BE2C (cell line): ENCODE measurements at regions not wholly inside any gene's neighbourhood (a gene's known extent, or its start where the extent isn't known, plus 50 kb on each side); places are given as distances from the start of the nearest gene placed in this dataset.

Experiments used
- DNase-seq: peaks from one replicate; pipeline ENCODE4 v3.0.0-alpha.2; 2020
- H3K27me3 ChIP-seq: fragments of 250-450 bp; sonication (Bioruptor Pico); 2 replicates; pipeline ENCODE4 v1.5.1; 2020; ENCODE audit warnings: mild to moderate bottlenecking
- H3K36me3 ChIP-seq: fragments of 250-450 bp; sonication (Bioruptor Pico); 2 replicates; pipeline ENCODE4 v1.5.1; 2020; ENCODE audit warnings: mild to moderate bottlenecking
- H3K4me1 ChIP-seq: fragments of 250-450 bp; sonication (Bioruptor Pico); 2 replicates; pipeline ENCODE4 v1.5.1; 2020
- H3K4me3 ChIP-seq: 2 replicates; pipeline ENCODE4 v1.5.1; 2011; ENCODE audit warnings: low read depth, low read length
- H3K9me3 ChIP-seq: fragments of 250-450 bp; sonication (Bioruptor Pico); 2 replicates; pipeline ENCODE4 v1.5.1; 2020
- CTCF ChIP-seq: IDR thresholded peaks from 2 replicates; pipeline ENCODE4 v1.5.1; 2012; ENCODE audit warnings: mild to moderate bottlenecking, low read depth, low read length

DNA sequence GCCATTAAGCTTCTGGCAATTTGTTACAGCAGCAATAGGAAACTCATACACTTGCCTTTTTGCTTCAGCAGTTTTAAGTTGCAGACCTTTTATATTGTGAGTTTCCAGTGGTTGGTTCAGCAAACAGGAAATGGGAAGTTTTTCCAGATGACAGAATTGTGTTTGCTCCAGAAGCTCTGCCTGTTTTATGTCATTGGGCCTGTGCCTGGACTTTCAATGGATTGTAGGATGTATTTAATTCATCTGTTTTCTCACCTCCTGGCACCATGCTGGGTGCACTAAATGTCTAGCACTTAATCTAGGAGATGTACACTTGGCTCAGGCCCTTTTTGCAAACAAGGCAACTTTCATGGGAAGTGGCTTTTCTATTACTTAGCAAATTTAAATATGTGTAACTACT, 100.4 kb upstream of the CLINT1 start:
- H3K4me1 ChIP-seq = peaks cover 42% of the 10 kb centered on the region
- no peaks in the 10 kb centered on the region for H3K27me3 ChIP-seq
- no peaks in the 10 kb centered on the region for H3K9me3 ChIP-seq
- peak; percentile 29 for DNase-seq
- no peak for TF ChIP-seq CTCF
- no peak overlapping the region for H3K4me3 ChIP-seq
- H3K36me3 ChIP-seq = no peaks in the 10 kb centered on the region

DNA sequence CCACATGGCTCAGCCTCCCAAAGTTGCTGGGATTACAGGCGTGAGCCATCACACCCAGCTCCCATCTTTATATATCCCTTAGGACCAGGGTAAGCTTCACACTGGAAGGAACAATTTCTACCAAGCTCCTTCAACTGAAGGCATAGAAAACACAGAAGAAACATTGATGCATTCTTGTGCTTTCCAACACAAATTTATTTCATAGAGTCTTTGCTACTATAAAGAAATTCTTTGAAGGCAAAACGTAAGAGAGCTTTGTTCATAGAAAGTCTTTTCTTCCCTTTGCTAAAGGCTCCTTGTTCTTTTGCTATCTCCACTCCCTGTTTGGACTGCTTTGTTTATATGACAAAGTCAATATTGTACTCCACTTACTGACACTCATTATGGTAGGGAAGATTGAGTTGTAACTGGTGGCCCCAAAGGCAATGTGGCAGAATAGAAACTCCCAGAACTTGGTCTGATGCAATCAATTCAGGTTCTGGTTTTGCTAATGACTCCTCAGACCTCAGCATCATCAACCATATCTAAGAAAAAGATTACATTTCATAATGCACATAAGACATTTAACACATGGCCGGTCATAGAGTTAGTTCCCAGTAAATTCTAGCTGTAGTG, 97.4 kb upstream of the CLINT1 start:
- peaks cover 31% of the 10 kb centered on the region for H3K4me1 ChIP-seq
- H3K36me3 ChIP-seq = no peaks in the 10 kb centered on the region
- no peaks in the 10 kb centered on the region for H3K27me3 ChIP-seq
- no peak for TF ChIP-seq CTCF
- no peaks in the 10 kb centered on the region for H3K9me3 ChIP-seq
- H3K4me3 ChIP-seq = no peak overlapping the region
- DNase-seq = peak; percentile 44

DNA sequence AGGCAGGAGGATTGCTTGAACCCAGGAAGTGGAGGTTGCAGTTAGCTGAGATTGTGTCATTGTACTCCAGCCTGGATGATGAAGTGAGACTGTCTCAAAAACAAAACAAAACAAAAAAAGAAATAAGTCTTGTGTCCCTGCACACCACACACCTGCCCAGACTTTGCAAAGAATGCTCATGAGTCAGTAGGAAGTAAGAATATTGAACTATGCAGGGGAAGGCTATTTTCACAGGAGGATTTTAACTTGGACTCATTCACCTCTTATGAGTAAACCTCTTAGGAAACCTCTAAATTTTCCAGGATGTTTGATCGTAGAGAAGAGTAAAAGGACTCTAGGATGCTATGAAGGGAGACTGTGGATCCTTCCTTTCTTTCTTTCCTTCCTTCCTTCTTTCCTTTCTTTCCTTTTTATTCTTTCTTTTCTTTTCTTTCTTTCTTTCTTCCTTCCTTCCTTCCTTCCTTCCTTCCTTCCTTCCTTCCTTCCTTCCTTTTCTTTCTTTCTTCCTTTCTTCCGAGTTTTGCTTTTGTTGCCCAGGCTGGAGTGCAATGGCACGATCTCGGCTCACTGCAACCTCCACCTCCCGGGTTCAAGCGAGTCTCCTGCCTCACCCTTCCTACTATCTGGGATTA, 96.7 kb upstream of the CLINT1 start:
- no peak for TF ChIP-seq CTCF
- Histone ChIP-seq H3K27me3 (no peaks in the 10 kb centered on the region), H3K36me3 (no peaks in the 10 kb centered on the region), H3K4me1 (peaks cover 25% of the 10 kb centered on the region), H3K4me3 (no peak overlapping the region), H3K9me3 (no peaks in the 10 kb centered on the region)
- no peak for DNase-seq

DNA sequence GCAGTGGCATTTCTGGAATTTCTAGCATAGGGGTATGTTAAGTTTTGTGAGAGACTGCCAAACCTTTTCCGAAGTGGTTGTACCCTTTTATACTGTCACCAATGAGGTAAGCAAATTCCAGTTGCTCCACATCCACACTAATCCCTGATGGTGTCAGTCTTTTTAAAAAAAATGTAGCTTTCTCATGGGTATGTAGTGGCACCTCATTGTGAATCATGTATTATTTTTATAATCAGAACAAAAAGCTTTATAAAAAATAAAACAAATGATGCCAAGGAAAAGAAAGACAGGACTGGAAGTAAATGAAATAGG, 93.4 kb upstream of the CLINT1 start:
- Histone ChIP-seq H3K9me3 (no peaks in the 10 kb centered on the region), H3K4me3 (no peak overlapping the region), H3K4me1 (peaks cover 12% of the 10 kb centered on the region), H3K27me3 (no peaks in the 10 kb centered on the region), H3K36me3 (no peaks in the 10 kb centered on the region)
- DNase-seq = no peak
- no peak for TF ChIP-seq CTCF

GRCh38 chr5:157951673-157952373, 92.9 kb upstream of the CLINT1 start:
- H3K9me3 ChIP-seq = no peaks in the 10 kb centered on the region
- no peaks in the 10 kb centered on the region for H3K36me3 ChIP-seq
- no peak overlapping the region for H3K4me3 ChIP-seq
- H3K27me3 ChIP-seq = no peaks in the 10 kb centered on the region
- DNase-seq = no peak
- H3K4me1 ChIP-seq = peaks cover 7% of the 10 kb centered on the region
- TF ChIP-seq CTCF = no peak

GRCh38 chr5:157949520-157949919, 90.6 kb upstream of the CLINT1 start:
- H3K36me3 ChIP-seq = no peaks in the 10 kb centered on the region
- no peaks in the 10 kb centered on the region for H3K4me1 ChIP-seq
- H3K4me3 ChIP-seq = no peak overlapping the region
- no peaks in the 10 kb centered on the region for H3K9me3 ChIP-seq
- no peaks in the 10 kb centered on the region for H3K27me3 ChIP-seq
- no peak for DNase-seq
- TF ChIP-seq CTCF = no peak
